Lower leg skin (tissue), 3 donors: ENCODE measurements at regions not wholly inside any gene's neighbourhood (a gene's known extent, or its start where the extent isn't known, plus 50 kb on each side); places are given as distances from the start of the nearest gene placed in this dataset.

Experiments
- POLR2A ChIP-seq, 2 donors: fragments of 450-650 bp; IDR thresholded peaks; one replicate each; pipeline ENCODE4 v1.6.1; 2016 to 2017; ENCODE audit warnings: antibody characterized with exemption in 2 of 2, mild to moderate bottlenecking in 1 of 2, moderate library complexity in 1 of 2
- TF ChIP-seq, protein P1 (sequence below), 3 donors: fragments of 450-650 bp; IDR thresholded peaks; one replicate each; pipeline ENCODE4 v1.5.1; 2016; ENCODE audit warnings: antibody characterized with exemption in 3 of 3, mild to moderate bottlenecking in 3 of 3, moderate library complexity in 2 of 3

DNA sequence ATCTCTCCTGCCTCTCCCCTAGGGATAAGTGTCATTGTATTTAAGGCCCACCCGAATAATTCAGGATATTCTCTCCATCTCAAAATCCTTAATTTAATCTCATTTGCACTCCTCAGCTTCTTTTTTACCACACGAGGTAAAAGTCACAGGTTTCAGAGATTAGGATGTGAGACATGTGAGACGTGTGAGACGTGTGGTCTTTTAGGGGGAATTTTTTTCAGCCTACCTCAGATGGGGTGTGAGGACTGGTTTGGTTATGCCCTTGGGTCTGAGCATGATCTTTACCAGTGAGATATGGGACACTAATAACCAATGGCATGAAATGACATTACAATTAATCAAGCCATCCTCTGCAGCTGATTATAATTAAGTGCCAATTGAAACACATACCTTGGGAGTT, 324.2 kb downstream of the BMP2 start:
- TF ChIP-seq POLR2A (IDR thresholded peaks at IDR 0.05): no peak
- TF ChIP-seq, protein P1, sequence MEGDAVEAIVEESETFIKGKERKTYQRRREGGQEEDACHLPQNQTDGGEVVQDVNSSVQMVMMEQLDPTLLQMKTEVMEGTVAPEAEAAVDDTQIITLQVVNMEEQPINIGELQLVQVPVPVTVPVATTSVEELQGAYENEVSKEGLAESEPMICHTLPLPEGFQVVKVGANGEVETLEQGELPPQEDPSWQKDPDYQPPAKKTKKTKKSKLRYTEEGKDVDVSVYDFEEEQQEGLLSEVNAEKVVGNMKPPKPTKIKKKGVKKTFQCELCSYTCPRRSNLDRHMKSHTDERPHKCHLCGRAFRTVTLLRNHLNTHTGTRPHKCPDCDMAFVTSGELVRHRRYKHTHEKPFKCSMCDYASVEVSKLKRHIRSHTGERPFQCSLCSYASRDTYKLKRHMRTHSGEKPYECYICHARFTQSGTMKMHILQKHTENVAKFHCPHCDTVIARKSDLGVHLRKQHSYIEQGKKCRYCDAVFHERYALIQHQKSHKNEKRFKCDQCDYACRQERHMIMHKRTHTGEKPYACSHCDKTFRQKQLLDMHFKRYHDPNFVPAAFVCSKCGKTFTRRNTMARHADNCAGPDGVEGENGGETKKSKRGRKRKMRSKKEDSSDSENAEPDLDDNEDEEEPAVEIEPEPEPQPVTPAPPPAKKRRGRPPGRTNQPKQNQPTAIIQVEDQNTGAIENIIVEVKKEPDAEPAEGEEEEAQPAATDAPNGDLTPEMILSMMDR (IDR thresholded peaks at IDR 0.05): no peak
